ENCODE measurements at regions not wholly inside any gene's neighbourhood (a gene's known extent, or its start where the extent isn't known, plus 50 kb on each side); places are given as distances from the start of the nearest gene placed in this dataset.

DNA sequence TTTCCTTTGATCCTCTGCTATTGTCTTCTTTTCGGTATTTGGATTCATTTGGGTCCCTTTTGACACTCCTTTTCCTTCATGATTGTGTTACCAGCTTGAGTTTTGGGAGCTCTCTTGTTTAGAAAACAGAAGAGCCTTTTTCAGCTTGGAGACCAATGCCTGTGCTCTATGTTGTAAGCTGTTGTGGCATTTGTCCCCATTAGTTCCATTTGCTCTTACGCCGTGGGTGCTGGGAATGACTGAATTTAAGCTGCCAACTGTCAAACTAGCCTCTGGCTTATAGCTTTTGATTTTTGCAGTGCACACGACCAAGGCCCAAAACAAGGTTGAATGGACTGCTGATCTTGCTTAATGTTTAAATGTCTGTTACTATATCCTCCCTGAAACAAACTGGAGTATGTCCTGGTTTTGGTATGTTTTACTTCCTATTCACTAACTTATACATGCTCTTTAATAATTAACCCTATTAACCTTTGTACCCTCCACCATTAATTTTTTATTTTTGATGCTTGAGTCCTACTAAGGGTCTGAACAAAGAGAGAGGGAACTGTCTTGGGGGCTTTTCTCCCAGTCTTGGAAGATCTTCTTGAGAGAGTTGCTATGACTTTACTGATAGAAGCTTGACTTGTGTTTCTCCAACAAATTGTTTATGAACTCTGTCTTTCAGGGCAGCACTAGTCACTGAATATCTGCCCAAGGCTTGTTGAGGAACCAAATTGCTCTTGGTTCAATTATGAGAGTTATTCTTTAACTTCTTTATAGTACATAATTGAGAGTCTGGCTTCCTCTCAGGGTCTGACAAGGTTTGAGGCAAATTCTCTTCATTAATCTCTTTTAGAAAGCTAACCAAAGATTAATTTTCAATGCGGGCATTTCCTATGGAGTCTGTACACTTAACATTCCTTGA lies 100.3 kb upstream of the SIRPG start:
- Mint-ChIP-seq H3K36me3 (ENCODE audit: low read depth, unreplicated experiment) (no peaks in the 10 kb centered on the region), H3K4me3 (ENCODE audit: unreplicated experiment) (no peak overlapping the region), H3K27me3 (ENCODE audit: unreplicated experiment) (no peaks in the 10 kb centered on the region), H3K9me3 (ENCODE audit: unreplicated experiment) (no peaks in the 10 kb centered on the region), H3K4me1 (ENCODE audit: unreplicated experiment) (peaks cover 5% of the 10 kb centered on the region), H3K27ac (ENCODE audit: unreplicated experiment) (no peak overlapping the region)
- TF ChIP-seq, protein P1, sequence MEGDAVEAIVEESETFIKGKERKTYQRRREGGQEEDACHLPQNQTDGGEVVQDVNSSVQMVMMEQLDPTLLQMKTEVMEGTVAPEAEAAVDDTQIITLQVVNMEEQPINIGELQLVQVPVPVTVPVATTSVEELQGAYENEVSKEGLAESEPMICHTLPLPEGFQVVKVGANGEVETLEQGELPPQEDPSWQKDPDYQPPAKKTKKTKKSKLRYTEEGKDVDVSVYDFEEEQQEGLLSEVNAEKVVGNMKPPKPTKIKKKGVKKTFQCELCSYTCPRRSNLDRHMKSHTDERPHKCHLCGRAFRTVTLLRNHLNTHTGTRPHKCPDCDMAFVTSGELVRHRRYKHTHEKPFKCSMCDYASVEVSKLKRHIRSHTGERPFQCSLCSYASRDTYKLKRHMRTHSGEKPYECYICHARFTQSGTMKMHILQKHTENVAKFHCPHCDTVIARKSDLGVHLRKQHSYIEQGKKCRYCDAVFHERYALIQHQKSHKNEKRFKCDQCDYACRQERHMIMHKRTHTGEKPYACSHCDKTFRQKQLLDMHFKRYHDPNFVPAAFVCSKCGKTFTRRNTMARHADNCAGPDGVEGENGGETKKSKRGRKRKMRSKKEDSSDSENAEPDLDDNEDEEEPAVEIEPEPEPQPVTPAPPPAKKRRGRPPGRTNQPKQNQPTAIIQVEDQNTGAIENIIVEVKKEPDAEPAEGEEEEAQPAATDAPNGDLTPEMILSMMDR (IDR thresholded peaks at IDR 0.05; ENCODE audit: unreplicated experiment) = no peak
- no peak for DNase-seq (ENCODE audit: low spot score)

GRCh38 chr20:1757072-1757471 lies 99.5 kb upstream of the SIRPG start:
- TF ChIP-seq, protein P1 (IDR thresholded peaks at IDR 0.05; ENCODE audit: unreplicated experiment) = no peak
- Mint-ChIP-seq H3K9me3 (ENCODE audit: unreplicated experiment) (no peaks in the 10 kb centered on the region), H3K27me3 (ENCODE audit: unreplicated experiment) (no peaks in the 10 kb centered on the region), H3K4me3 (ENCODE audit: unreplicated experiment) (no peak overlapping the region), H3K4me1 (ENCODE audit: unreplicated experiment) (peaks cover 5% of the 10 kb centered on the region), H3K27ac (ENCODE audit: unreplicated experiment) (no peak overlapping the region), H3K36me3 (ENCODE audit: low read depth, unreplicated experiment) (no peaks in the 10 kb centered on the region)
- DNase-seq (ENCODE audit: low spot score) = no peak

- no peak for DNase-seq (ENCODE audit: low spot score)
- H3K36me3 Mint-ChIP-seq (ENCODE audit: low read depth, unreplicated experiment) = no peaks in the 10 kb centered on the region
- no peaks in the 10 kb centered on the region for H3K27me3 Mint-ChIP-seq (ENCODE audit: unreplicated experiment)
- H3K27ac Mint-ChIP-seq (ENCODE audit: unreplicated experiment) = no peak overlapping the region
- H3K4me1 Mint-ChIP-seq (ENCODE audit: unreplicated experiment) = peaks cover 13% of the 10 kb centered on the region
- H3K9me3 Mint-ChIP-seq (ENCODE audit: unreplicated experiment) = no peaks in the 10 kb centered on the region
- TF ChIP-seq, protein P1 (IDR thresholded peaks at IDR 0.05; ENCODE audit: unreplicated experiment) = no peak
- no peak overlapping the region for H3K4me3 Mint-ChIP-seq (ENCODE audit: unreplicated experiment)
Observed at GRCh38 chr20:1754749-1755148, 97.2 kb upstream of the SIRPG start.

GRCh38 chr20:1754306-1754705 lies 96.7 kb upstream of the SIRPG start:
- Mint-ChIP-seq H3K27me3 (ENCODE audit: unreplicated experiment) (no peaks in the 10 kb centered on the region), H3K4me3 (ENCODE audit: unreplicated experiment) (no peak overlapping the region), H3K9me3 (ENCODE audit: unreplicated experiment) (no peaks in the 10 kb centered on the region), H3K27ac (ENCODE audit: unreplicated experiment) (no peak overlapping the region), H3K4me1 (ENCODE audit: unreplicated experiment) (peaks cover 13% of the 10 kb centered on the region), H3K36me3 (ENCODE audit: low read depth, unreplicated experiment) (no peaks in the 10 kb centered on the region)
- DNase-seq (ENCODE audit: low spot score) = no peak
- TF ChIP-seq, protein P1 (IDR thresholded peaks at IDR 0.05; ENCODE audit: unreplicated experiment) = no peak

GRCh38 chr20:1752045-1752444 lies 94.5 kb upstream of the SIRPG start:
- DNase-seq (ENCODE audit: low spot score) = no peak
- no peak overlapping the region for H3K4me3 Mint-ChIP-seq (ENCODE audit: unreplicated experiment)
- no peaks in the 10 kb centered on the region for H3K36me3 Mint-ChIP-seq (ENCODE audit: low read depth, unreplicated experiment)
- H3K4me1 Mint-ChIP-seq (ENCODE audit: unreplicated experiment) = peaks cover 10% of the 10 kb centered on the region
- H3K9me3 Mint-ChIP-seq (ENCODE audit: unreplicated experiment) = no peaks in the 10 kb centered on the region
- H3K27me3 Mint-ChIP-seq (ENCODE audit: unreplicated experiment) = no peaks in the 10 kb centered on the region
- TF ChIP-seq, protein P1 (IDR thresholded peaks at IDR 0.05; ENCODE audit: unreplicated experiment) = no peak
- no peak overlapping the region for H3K27ac Mint-ChIP-seq (ENCODE audit: unreplicated experiment)

Data from endothelial cell (in vitro differentiated cells).